ENCODE measurements at regions not wholly inside any gene's neighbourhood (a gene's known extent, or its start where the extent isn't known, plus 50 kb on each side); places are given as distances from the start of the nearest gene placed in this dataset.

DNA sequence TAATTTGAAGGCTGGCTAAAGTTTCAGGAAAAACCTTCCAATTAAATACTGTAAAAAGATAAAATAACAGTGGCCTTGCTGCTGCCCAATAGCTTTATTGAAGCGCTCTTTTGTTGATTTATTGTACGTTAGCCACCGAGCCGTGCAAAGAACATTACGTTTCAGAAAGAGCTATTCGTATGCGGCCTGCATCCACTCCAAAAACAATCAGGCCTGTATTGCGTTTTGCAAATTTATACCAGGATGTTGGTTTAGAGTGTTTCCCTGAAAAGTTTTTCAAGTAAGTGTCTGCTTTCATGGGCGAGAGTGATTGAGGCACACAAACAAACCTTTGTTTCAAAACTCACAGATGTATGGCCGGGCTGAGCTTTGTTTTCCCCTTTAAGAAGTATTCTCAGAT lies 257.2 kb upstream of the SALL3 start:
- DNase-seq (ENCODE audit: low read depth in 3 of 3), result no peak

DNA sequence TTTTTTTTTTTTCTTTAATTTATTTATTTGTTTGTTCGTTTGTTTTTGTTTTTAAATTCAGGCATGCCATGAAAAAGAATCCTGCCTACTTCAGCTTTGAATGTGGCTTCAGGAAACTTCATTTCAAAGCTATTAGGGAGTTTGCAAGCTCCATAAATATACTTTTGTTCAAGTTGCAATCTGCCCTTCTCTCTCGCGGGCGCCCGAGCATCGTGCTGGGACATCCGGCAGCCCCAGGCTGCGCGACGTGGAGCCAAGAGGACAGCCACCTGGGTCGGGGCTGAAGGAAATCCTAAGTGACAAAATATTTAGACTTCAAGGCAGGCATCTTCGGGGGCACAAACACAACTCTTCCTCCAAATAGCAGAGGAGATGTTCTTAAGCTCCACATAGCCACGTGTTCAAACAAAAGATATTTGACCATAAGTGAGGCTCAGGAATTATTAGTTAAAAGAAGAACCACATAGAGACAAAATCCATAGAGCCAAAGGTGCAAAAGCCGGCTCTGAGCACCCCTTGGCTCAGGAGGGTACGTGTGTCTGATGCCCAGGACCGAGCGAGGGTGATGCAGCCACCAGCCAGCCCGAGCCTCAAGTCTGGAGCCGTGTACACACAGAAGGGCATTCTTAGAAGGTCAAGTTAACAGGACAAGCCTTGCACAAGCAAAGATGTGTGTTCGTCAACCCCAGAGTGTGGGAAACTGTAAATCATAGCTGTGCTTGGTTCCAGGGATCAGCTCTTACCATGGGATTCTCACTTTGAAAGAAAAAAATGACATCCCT lies 256.5 kb upstream of the SALL3 start:
- no peak for DNase-seq (ENCODE audit: low read depth in 3 of 3)

DNA sequence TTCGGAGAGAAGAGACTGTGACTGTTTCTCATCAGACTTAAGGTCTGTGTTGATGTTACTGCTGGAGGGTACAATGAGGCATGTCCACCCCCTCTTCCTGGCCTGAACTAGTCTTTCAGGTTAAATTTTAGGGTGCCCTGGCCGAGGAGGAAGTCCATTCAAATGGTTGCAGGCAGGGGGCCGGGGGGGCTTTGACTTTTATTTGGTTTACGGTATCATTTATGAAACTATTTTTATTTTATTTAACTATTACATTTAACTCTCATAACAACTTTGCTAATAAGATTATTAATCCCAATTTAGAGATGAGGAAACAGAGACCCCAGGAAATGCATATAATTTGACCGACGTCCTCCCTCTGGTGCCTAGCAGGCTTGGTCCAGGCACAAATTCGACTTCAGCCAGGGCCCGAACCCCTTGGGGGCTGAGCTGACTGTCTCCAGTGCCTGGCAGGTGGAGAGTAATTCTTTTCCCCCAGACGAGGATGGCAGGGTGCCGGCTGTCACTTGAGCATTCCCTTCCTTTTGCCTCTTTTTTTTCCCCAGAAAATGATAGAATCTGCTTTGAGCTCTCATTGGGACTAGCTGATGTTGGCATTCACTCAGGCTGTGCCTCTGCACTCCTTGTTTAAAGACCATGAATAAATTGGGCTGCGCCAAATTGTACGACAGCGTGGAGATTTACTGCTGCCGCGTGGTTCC lies 255.3 kb upstream of the SALL3 start:
- no peak for DNase-seq (ENCODE audit: low read depth in 3 of 3)

DNA sequence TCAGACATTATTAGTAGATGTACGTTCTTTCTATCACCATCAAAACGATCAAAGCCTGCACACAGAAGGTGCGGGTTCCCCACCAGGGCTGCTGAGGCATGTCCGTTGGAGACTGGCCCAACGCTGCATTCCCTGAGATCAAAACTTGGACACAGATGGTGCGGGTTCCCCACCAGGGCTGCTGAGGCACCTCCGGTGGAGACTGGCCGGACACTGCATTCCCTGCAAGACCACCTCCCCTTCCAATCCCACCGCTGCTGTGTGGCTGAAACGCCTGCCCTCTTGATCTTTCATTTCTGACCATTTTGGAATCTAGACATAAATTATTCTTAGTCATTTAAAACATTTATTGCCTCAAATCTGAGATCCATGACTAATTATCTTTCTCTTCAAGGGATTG lies 254.2 kb upstream of the SALL3 start:
- DNase-seq (ENCODE audit: low read depth in 3 of 3), result no peak

DNA sequence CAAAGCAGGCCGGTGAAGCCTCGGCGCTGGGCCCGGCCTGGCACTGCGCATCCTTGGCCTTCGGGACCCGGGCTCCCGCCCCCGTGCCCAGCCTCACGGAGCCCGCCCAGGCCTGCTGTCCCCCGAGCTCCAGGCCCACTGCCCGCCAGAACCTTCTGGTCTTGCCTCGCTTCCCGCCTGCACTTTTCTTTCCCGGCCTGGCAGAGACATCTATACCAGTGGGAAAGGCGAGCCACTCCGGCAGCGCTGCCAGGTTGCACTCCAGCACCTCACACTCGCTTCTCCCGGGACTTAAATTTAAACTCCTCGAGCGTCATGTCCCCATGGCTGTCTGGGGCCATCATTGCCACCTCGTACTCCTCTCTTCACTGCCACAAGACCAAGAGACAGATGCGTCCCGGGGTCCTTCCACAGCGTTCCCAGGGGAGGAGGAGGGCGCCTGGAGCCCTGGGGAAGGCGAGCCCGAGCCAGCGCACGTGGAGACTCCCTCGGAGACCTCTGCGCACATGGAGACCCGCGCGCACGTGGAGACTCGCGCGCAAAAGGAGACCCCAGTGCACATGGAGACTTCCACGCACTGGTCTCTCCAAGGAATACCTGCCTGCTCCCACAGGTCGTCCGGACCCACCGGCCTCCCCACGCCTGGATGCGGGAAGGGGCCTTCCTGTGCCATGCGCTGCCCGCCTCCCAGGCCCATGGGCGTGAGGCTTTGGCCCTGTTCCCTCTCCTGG lies 253.1 kb upstream of the SALL3 start:
- no peak for DNase-seq (ENCODE audit: low read depth in 3 of 3)

DNA sequence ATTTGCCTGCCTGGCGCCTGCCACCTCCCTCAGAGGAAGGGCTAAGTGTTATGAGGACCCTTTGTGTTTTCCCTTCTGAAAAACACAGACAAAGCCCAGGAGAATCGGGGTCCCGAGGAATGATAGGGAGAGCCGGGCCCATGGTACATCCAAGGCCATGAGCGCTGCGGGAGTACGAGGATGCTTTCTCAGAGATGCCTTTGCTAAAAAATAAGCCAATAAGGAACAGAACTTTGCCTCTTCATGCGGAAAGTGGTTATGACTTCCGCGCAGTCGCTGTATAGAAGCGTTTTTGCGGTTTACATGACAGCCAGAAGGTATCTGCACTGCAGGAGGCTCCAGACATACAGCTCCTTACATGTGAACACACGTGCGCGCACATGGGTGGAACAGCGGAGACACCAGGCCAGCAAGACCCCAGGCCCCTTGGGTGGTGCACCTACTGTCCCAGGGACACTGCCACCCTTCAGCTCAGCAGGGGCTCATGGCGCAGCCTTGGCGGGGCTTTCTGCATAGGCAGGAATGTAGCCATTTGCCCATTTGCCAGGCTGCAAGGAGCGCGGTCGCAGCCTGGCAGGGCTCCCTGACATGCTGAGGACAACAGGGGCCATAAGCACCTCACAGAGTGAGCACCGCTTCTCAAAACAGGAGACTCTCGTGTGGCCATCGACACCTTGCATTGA lies 252.4 kb upstream of the SALL3 start:
- DNase-seq (ENCODE audit: low read depth in 3 of 3), result no peak

DNA sequence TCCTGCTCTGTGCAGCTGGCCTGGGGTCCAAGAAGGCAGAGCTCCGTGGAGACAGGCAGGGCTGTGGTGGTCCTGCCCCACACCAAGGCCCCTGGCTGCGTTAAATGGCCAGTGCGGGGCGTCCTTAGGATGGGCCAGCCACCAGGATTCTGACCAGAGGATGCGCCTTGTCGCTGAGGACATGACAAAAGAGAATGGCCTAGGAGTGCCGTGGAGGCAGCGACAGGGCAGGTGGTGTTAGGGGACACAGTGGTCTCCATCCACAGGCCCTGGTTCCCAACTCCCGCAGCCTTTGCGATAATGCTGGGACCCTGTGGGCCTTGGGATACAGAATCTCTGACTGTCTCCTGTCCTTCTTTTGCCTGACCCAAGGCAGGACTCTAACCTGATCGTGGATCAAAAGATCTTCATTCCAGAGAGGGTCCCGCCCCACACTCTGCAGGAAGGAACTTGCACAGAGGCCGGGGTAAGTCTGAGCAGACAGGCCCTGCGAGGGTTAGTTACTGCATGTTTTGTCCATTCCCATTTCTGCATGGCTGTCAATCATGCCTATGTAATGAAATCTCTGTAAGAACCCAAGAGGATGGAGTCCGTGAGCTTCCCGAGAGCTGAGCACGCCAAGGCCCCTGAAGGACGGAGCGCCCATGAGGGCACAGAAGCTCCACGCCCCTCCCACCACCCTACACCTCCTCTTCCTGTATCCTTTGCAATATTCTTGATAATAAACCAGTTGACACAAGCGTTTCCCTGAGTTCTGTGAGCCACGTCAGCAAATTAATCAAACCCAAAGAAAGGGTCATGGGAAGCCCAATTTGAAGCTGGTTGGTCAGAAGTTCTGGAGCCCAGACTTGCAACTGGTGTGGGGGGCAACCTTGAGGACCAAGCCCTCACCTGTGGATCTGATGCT lies 251.5 kb upstream of the SALL3 start:
- DNase-seq (ENCODE audit: low read depth in 3 of 3), result no peak

DNA sequence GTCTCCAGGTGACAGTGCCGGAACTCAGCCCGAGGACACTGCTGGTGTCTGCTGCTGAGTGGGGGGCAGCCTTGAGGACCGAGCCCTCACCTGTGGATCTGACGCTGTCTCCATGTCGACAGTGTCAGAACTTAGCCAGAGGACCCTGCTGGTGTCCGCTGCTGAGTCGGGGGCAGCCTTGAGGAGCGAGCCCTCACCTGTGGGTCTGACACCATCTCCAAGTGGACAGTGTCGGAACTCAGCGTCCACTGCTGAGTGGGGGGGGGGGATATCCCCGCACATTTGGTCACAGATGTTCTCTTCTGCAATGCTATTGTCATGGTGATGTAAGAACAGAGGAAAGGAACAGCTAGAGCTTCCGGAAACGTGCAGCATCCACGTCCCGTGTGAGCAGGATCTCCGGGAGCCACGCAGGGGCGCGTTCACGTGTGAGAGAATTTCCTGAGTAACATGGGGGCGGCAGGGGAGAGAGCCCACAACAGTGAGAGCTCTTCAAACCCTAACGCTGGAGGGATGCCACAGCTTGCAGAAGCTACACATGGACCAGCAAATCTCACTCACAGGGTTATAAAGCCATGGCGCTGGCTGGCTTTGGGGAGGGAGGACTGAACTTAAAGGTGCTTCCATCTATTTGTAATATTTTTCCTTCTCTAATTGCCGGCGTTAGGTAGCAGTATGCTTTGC lies 250.7 kb upstream of the SALL3 start:
- DNase-seq (ENCODE audit: low read depth in 3 of 3), result no peak

DNA sequence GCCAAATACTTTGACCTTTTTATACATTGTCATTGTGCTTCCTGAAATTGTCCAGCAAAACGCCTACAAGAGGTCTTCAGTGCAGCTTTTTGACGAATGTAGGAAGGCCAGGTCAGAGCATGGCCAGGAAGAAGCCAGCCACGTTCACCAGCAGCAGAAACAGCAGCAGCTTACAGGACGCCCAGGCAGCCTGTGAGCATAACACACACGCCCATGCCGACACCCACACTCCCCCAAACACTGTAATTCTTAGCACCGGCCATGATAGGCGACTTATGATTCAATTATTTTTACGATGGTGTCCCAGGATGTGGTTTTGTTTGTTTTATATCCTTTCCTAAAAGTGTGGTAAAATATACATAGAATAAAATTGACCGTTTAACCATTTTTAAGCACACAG lies 249.1 kb upstream of the SALL3 start:
- DNase-seq (ENCODE audit: low read depth in 3 of 3), result no peak

DNA sequence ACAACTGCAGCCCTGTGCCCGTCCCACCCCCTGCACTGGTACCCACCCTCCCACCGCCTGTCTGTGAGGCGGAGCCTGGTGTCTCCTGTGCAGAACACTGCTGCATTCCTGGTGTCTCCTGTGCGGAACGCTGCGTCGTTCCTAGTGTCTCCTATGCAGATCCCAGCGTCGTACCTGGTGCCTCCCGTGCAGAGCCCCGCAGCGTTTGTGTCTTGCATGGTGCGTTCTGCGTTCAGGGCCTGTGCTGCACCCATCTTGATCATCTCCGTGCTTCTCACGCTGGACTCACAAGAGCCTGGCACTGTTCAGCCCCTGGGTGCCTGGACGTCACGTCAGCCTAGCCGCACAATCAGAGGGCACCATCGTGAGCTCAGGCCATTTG lies 248.6 kb upstream of the SALL3 start:
- no peak for DNase-seq (ENCODE audit: low read depth in 3 of 3)

DNA sequence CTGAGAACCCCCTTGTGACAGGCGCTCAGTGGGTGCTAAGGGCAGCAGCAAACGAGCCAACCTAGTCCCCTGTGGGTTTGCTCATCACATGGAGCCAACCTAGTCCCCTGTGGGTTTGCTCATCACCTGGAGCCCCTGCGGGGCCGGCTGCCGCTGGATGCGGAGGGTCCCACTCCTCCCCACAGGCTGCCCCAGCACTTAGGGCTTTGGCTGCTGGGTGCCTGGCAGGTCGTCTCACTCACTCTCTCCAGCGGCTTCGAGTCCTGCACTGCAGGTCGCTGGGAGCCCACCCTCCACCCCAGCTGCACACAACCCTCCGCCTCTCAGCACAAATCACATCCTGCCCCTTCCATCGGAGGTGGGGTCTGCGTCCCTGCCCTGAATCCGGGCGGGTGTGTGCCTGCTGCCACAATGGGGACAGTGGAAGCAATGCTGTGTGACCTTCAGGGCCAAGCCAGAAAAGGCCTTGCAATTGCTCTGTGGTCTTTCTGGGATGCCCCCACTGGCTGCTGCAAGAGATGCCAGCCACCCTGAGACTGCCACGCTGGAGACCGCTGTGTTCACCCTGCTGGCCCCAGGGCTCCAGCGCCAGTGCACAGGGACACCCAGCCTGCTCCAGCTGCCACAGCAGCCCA lies 248.1 kb upstream of the SALL3 start:
- no peak for DNase-seq (ENCODE audit: low read depth in 3 of 3)

DNA sequence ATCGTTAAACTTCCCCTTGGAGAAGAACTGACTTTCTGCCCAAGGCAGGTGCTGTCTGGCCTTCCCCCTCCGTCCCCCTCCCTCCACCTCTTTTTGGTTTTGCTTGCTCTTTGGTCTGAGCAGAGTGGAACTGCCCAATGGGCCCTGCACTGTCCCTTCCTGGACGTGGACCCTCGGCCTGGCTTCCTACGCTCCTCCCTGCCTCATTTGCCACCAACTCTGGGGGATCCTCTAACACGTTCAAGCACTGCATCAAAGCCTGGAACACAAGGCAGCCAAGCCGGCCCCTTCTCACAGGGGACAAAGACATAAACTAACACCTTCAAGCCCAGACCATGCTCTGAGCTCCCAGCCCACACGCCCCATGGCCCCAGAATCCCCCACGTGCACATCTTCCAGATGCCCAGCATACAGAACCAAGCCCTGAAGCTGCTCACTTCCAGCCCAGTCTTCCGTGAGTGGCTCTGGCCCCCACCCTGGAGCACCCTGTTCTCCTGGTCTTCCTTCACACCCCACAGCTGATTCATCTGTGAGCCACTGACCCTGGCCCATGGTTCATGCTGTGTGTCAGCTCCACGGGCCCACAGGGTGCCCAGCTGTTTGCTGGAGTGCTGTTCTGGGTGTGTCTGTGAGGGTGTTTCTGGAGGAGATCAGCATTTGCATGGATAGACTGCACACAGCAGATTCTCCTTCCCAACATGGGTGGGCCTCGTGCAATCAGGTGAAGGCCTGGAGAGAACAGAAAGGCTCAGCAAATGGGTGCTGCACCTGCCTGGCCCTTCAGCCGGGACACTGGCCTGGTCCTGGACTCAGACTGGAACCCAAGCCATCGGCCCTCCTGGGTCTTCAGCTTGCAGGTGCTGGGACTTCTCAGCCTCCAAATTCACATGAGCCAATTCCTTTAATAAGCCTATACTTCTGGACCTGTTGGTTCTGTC lies 247.1 kb upstream of the SALL3 start:
- DNase-seq (ENCODE audit: low read depth in 3 of 3), result no peak

DNA sequence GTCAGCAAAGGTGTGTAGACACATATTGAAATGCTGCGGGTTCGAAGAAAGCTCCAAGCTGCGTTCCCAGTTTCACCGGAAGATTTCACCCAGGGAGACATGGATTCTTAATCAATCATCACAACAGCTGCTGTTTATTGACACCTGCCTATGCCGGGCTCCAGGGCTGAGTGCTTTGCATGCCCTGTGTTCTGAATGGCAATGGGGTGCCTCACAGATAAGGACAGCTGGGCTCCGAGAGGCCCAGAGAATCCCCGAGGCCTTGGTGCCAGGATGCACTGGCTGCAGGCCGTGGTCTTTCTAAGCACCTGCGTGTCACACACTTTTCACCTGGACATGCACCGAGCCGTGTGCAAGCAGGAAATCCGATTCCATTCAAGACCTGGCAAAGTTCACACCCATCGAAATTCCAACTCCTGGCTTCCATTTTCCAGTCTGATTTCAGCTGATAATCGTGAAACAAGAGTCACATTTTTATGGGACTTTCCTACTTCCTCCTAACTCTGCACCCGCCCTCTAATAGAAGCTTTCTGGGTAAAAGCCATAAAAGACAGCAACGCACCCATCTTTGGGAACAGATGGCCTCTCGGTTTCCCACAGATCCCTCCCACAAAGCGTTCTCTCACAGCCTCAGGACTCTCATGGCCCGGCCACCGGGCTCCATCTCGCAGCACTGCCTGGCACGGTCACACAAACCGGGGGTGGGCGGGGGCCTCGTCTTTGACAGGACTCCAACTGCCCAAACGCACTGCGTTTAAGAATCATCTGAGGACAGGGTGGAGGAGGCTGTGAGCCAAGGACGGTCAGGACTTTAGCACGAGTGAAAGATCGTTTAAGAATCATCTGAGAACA lies 245.6 kb upstream of the SALL3 start:
- DNase-seq (ENCODE audit: low read depth in 3 of 3), result no peak

DNA sequence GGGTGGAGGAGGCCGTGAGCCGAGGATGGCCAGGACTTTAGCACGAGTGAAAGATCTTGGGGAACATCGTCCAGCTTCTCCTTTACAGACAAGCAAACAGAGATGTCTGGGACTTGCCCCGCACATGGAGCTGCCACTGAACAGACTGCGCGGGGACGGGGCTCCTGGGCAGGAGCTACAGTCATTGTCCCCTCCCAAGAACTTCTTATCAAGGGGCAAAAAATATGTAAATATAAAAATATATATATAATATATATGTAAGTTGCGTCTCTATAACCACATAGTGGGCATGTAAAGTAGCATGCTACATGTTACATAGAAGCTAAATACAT lies 245.0 kb upstream of the SALL3 start:
- DNase-seq (ENCODE audit: low read depth in 3 of 3), result no peak

DNA sequence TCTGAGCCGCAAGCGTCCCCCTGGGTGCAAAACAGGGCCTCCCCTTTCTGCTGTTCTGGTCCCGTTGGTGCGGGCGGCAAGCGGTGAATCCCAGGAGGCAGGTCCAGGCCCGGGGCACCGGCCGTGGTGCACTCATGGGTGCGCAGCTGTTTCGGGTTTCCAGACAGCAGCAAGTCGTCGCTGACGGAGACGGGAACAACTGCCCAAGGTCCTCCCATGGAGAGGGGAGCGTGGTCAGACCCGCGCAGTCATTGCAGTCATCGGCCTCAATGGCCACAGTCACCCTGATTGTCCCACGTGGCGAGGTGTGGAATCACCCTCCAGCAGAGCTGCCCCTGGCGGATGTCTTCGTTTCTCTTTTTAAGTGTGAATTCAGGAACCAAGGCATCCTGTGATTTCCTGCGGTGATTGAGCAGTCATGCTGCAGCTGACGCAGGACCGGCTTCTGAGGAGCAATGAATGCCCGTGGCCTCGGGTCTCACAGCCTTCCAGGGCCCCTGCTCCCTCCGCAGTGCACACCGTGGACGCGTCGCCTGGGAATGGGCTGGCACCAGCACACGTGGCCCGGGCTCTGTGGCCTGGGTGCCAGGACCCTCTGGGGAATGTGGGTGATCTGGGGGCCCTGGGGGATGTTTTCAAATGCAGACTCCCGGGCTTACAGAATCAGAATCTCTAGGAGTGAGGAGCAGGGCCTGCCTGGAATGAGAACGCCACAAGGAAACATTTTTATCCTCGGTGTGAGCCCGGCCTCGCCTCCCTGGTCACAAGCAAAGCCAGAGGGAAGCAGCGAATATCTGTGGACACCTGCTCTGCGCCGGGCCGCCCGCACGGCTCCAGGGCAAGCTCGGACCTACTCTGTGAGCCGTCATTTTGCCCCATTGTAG lies 244.2 kb upstream of the SALL3 start:
- DNase-seq (ENCODE audit: low read depth in 3 of 3), result no peak

DNA sequence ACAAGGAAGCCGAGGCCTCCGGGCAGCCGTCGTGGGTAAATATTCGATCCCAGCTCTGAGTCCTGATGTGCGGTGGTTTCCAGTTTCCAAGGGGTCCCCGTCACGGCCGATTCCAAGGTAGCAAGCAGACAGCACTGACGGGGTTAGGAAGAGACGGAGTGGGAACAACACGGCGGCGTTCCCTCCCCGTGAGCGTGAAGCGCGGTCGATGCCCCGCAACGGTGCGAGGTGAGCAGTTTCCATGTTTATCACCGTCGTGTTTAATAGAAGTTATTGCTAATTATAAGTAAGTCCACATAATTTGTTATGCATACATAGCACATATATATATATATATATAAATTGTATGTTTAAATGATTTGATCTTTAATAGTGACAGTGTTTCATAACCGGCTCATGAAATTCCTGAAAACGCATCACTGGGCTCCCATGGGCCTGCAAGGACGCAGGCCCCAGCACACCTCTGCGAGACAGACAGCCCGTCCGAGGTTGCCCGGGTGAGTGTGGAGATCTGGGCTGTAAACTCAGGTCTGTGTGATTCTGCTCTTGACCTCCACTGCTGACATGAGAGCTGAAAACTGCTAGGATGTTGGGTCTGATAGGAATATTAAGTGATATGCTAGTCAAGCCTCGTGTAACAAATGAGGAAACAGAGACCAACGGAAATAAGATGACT lies 243.5 kb upstream of the SALL3 start:
- no peak for DNase-seq (ENCODE audit: low read depth in 3 of 3)
